H1 (cell line): ENCODE measurements at regions not wholly inside any gene's neighbourhood (a gene's known extent, or its start where the extent isn't known, plus 50 kb on each side); places are given as distances from the start of the nearest gene placed in this dataset.

ENCODE experiments used
- RBBP5 ChIP-seq: IDR thresholded peaks from 2 replicates; pipeline ENCODE4 v1.7.1; 2012; ENCODE audit warnings: low read depth, mild to moderate bottlenecking, inconsistent platforms, low read length, moderate library complexity, borderline replicate concordance
- SUZ12 ChIP-seq: fragments of 200-600 bp; sonication (generic); IDR thresholded peaks from 2 replicates; pipeline ENCODE4 v1.6.1; 2012; ENCODE audit warnings: mild to moderate bottlenecking, inconsistent platforms, low read length, moderate library complexity, mixed read lengths
- TAF7 ChIP-seq: optimal IDR thresholded peaks from 2 replicates; pipeline ENCODE3; 2011; ENCODE audit warnings: low read depth, mild to moderate bottlenecking, inconsistent platforms, low read length, moderate library complexity, borderline replicate concordance
- TCF12 ChIP-seq: IDR thresholded peaks from 2 replicates; pipeline ENCODE4 v1.6.1; 2011; ENCODE audit warnings: low read depth, mild to moderate bottlenecking, low read length

DNA sequence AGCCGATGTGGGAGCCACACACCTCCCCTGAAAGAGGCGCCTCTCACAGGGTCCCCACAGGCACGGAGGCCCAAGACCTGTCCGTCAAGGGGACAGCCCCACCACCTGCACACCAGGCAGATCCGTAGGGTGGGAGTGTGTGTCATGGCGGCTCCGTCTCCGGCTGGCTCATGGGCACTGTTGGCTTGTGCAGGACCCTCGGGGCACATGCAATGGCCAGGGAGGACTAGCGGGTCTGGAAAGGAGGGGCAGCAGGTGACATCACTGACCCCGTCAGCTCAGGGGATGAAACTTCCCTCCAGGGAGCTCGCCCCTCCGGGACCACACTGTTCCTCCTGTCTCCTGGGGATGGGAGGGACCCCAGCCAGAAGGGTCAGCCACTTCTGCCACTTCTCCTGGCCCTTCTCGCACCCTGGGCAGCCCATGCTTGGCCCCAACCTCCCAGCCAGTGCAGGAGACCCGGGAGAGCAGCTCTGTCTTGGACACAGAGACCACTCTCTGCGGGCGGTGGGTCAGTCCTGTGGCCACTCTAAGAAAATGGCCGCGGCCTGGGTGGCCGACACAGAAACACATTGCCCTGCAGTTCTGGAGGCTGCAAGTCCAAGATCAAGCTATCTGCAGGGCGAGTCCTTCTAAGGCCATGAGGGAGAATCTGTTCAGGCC lies 75.1 kb upstream of the TWIST2 start (continued):
- TF ChIP-seq SUZ12 (no peak), TAF7 (no peak), TCF12 (no peak), RBBP5 (no peak)
